ENCODE measurements at regions not wholly inside any gene's neighbourhood (a gene's known extent, or its start where the extent isn't known, plus 50 kb on each side); places are given as distances from the start of the nearest gene placed in this dataset.
"Not testable (repeated sequence)": the region's sequence is repeated elsewhere in the genome, so short reads cannot be mapped to it uniquely, and the experiment has no call there.

DNA sequence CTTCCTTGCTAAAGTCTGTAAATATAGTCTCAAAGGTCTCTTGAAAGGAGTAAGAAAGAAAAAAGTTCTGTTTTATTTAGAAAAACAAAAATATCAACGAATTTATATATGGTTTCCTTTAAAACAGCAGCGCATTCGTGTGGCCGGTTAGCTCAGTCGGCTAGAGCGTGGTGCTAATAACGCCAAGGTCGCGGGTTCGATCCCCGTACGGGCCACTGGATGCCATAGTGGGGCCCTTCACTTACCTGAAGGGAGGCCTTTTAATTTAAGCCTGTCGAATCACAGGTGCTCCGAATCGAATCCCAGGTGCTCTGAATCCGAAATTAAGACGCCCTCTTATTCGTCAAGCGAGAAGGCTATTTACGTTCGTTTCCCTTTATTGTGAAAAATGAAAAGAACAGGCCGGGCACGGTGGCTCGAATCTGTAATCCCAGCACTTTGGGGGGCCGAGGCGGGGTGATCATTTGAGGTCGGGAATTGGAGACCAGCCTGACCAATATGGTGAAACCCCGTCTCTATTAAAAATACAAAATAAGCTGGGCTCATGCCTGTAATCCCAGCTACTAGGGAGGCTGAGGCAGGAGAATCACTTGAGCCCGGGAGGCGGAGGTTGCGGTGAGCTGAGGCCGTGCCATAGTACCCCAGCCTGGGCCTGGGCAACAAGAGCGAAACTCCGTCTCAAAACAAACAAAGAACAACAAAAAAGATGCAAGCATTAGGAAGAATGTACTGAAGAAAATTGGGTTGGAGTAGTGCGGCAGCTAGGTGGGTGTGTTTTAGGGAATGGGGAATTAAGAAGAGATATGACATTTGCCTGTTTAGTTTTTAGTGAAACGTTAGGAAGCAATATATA lies 195.8 kb upstream of the ZNF184 start:
- DNase-seq: no peak

DNA sequence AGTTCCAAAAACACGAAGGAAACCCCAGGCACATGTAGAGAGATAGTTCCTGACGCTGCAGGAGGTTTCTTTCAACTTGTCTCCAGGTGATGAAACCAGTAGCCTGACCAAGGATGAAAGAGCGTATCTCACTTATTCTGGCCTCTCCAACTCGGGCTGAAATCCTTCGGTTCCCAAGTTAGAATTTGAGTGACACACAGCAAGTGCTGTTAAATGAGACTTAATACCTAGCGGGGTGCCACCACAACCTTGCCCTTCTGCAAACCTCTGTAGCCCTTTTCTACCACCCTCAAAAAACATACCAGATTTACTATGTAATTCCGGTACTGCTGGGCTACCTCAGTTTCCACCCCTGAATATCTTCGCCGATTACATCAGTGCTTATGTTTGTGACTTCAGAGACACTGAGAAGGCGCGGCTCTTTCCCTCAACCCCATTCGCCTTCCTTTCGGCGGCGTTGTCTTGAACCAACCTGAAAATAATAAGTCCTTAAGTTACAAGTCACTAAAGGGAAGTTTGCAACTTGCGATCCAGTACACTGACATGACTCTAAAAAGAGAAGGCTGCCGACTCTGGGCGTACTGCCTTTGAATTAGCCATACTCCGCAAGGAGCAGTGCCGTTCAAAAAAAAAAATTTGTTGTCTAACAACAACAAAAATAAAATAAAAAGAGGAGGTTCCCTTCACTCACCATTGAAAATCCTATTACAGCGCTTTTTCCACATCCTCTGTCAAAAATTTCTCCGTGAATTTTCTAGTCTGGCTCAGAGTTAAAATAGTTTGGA lies 194.9 kb upstream of the ZNF184 start:
- DNase-seq: no peak

GRCh38 chr6:27667016-27667656 lies 194.2 kb upstream of the ZNF184 start:
- no peak for DNase-seq

GRCh38 chr6:27662769-27663168 lies 189.9 kb upstream of the ZNF184 start:
- no peak for DNase-seq

DNA sequence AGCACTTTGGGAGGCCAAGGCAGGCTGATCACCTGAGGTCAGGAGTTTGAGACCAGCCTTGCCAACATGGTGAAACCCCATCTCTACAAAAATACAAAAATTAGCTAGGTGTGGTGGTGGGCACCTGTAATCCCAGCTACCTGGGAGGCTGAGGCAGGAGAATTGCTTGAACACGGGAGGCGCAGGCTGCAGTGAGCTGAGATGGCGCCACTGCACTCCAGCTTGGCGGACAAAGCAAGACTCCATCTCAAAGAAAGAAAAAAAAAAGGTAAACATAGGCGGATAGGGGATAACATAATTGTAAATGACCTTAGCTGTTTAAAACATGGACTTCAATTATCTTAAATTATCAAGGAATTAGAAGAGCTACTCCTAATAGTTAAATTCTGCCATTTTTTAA lies 189.3 kb upstream of the ZNF184 start:
- not testable (repeated sequence) for DNase-seq

- DNase-seq: not testable (repeated sequence)
Measured at GRCh38 chr6:27653143-27653825, 180.4 kb upstream of the ZNF184 start.

- DNase-seq: no peak
Measured at GRCh38 chr6:27651371-27651732, 178.4 kb upstream of the ZNF184 start.

DNA sequence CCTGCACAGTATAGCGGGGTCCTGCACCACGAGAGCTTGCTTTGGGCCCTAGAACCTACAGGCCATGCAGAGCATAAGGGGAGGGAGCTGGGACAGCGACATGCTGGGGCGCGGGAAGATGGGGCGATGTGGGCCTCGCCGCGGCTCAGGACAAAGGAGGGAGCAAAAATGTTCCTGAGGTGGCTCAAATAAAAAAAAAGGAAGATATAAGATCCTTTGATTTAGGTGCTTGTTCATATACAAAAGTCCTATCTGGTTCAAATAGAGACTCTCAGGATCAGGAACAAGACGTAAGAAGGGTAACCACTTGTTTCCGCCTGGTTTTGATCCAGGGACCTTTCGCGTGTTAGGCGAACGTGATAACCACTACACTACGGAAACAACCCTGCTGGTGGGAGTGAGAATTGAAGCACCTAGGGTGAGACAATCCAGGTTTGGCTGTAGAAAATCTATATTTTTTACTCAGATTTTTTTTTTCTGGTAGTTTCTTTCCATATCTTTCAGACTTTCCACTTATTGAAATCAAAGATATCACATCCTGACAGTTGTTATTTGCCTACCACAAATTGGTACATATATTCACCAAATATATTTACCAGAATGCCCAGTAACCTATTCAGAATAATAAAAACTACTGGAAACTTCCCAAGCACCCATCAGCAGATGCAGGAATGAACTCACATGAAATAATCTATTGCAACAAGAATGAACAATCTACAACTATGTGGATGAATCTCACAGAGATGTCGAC lies 177.9 kb upstream of the ZNF184 start:
- DNase-seq: no peak

DNA sequence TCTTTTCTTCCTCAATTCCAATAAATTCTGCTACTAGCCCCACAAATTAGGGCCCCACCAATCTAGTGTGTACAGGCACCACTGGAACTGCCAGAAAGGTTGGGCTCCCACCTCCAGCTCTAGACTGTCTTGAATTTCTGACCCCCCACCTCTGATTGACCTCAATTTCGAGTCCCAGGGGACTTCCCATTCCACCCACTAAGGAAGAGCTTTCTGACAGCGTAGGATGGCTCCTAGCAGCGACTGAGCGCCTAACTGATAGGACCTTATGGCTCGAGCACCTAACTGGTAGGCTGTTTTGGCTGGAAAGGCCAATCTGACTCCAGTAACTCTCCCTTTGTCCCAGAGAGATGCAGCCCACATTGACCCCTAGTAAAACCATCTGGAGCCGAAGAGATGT lies 171.6 kb upstream of the ZNF184 start:
- no peak for DNase-seq

DNA sequence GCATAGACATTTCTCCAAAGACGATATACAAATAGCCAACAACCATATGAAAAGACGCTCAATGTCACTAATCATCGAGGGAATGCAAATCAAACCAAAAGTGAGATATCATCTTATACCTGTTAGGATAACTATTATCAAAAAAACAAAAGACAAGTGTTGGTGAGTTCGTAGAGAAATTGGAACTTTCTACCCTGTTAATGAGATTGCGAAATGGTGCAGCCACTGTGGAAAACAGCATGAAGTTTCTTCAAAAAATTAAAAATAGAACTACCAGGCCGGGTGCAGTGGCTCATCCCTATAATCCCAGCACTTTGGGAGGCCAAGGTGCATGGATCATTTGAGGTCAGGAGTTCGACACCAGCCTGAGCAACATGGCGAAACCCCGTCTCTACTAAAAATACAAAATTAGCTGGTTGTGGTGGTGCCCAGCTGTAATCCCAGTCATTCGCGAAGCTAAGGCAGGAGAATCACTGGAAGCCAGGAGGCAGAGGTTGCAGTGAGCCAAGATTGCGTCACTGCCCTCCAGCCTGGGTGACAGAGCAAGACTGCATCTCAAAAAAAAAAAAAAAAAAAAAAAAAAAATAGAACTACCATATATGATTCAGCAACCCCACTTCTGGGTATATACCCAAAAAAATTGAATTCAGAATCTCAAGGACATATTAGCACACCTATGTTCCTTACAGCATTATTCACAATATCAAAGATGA lies 170.0 kb upstream of the ZNF184 start:
- DNase-seq: no peak

- not testable (repeated sequence) for DNase-seq
Measured at GRCh38 chr6:27635886-27636285, 163.0 kb upstream of the ZNF184 start.

GRCh38 chr6:27633221-27633688 lies 160.3 kb upstream of the ZNF184 start:
- DNase-seq: not testable (repeated sequence)

DNA sequence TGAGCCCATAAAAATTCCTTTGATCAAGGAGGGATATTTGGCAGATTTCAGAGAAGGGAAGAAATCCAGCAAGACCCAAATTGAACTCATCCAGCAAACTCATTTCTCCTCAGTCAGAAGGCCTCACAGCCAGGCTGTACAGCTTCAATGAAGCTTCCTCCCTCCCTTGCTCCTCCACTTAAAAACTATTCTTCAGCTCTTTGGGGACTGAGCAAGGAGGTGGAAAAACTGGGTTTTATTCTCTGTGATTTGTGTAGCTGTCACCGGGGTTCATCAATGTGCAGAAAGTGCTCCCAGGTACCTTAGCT lies 158.7 kb upstream of the ZNF184 start:
- no peak for DNase-seq

DNA sequence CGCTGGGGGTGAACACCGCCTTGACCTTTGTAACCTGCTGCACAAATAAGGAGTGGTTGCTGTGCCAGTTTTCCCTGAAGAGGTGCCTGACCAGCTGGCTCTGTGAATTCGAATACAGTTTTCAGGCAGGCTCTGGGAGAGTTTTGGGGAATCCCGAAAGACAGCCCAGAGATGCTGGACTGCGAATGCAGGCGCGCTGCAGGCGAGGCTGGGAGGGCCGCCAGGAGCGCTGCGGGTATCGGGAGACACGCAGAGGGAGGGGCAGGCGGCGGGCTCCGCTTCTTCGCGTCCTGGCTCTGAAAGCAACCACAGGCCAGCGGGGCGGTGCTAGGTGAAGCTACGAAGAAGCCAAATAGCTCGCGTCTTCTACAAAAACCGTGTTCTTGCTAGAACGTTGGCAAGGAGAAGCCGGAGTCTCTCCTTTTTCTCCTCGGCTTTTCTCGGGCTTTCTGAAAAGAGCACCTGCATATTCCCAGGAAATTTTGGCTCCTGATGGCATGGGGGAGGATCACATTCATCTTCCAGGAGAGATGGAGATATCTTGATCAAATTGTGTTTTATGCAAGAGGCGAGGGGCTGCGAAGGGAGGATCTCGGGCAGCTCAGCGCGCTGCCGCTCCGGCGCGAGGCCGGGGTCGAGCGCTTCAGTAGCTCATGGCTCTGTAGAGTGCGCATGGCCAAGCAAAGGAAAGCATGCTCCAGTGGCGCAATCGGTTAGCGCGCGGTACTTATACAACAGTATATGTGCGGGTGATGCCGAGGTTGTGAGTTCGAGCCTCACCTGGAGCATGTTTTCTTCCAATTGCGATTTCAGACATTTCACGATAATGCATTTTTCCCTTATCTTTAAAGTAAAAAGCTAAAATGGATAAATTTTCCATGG lies 158.1 kb upstream of the ZNF184 start:
- DNase-seq: no peak

DNA sequence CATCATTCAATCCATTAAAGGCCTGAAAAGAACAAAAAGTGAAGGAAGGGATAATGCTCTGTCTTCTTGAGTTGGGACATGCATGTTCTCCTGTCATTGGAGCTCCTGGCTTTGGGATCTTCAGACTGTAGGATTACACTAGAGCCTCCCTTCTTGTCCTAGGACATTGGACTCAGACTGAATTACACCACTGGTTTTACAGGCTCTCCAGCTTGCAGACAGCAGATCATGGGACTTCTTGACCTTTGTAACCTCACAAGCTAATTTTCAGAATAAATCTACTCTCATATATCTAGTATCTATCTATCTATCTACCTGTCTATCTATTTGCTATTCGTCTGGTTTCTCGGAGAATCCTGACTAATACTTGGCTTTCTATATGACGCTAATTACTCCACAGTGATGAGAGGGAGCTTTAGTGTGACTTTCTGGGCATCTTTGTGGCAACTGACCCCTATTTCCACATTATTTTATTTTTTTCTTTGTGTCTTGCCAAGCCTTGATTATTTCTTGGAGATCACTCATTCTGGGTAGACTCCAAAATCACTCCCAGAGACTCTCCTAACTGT lies 151.9 kb upstream of the ZNF184 start:
- DNase-seq: no peak

DNA sequence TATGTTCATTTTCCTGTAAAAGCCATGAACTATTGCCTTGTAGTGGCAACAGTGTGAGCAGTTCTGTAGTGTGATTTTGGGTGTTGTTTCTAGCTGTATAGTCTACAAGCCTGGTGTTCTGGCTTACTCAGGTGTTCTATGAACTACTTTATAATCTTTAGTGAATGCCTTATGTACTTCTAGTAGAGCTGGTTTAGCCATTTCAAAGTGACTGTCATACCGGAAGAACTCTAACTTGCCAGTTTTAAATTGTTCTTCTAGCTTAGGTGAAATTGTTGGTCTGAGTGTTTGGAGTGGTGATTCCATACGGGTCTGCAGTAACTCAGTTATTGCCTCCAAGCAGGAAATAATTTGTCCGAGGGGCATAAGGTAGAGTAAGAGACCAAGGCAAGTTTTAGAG lies 150.2 kb upstream of the ZNF184 start:
- no peak for DNase-seq

DNA sequence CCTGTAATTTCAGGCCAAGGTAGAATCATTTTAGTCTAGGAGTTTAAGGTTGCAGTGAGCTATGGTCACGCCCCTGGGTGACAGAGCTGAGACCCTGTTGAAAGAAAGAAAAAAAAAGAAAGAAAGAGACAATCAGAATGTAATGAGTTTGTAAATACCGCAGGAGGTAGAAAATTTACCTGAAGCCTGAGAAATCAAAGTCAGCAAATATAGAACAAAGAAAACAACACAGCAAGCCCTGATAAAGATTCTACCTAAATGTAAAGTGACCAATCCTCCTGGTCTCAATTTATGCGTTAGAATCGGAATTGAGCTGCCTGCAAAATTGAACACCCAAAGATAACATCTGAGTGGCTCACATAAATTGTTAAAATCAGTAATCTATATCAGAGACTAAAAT lies 146.5 kb upstream of the ZNF184 start:
- no peak for DNase-seq

DNA sequence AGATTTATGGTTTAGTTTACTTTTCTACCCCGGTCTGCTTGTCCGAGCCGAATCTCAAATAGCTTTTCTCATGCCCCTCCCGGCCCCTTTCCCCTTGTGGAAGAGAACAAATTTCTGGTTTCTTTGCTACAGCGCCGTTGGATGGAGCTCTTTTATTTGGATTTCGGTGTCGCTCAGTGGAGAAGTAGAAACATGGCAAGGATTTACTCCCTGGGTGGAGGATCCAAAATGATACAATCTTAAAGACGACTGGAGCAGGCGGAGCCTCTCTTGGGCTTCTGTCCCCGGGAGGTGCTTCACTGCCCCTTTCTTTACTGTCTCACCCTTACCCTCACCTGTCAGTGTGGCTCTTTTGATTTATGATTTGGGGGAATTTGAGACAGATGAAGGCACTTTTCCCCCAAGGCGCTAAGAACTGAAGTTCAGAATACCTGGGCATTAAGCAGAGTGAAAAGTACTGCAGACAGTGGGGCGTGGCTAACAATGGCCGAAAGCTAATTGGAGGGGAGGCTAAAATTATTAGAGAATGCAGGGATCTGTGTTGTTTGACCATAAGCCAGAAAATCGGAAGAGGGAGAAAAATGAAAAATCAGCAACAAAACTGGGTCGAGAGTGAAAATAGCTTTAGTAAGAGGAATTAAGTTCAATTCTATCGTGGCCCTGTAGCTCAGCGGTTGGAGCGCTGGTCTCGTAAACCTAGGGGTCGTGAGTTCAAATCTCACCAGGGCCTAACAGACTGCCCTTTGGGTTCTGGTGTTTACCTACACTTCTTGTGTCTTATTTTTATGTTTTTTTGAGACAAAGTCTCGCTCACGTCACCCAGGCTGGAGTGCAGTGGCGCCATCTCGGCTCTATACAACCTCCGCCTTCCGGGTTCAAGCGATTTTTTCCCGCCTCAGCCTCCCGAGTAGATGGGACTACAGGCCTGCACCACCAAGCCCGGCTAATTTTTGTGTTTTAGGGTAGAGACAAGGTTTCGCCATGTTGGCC lies 145.1 kb upstream of the ZNF184 start:
- DNase-seq: peak; percentile 14

DNA sequence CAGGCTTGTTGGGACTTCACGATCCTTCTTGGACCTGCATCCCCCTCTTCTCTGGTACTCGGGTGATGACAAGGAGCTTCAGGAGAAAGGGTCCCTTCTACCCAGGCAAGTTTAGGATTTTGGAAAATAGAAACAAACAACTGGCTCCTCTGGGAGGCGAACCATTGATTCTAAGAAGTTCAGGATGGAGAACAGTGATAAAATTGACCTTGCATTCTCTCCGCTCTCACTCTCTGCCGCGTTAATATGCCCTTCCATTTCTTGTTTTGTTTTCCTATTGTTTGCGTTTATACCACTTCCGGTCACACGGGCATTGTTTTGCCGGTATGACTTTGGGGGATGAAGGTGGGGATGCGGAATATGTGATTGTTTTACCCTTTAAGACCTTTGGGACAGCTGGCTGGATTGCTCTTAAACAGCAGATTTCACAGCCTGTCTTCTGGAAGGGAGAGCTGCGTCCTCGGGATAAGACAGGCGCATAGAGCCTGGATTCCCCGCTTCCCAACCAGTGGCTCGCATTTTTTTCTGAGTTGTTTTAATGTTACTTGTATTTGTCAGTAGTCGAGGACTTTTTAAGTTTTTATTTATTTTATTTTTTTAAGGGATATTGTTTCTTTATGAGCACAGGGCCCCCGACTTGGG lies 144.3 kb upstream of the ZNF184 start:
- no peak for DNase-seq

Measured in amniotic stem cell (primary cell).